HG03060 (cell line): ENCODE measurements at regions not wholly inside any gene's neighbourhood (a gene's known extent, or its start where the extent isn't known, plus 50 kb on each side); places are given as distances from the start of the nearest gene placed in this dataset.
"Not testable (repeated sequence)": the region's sequence is repeated elsewhere in the genome, so short reads cannot be mapped to it uniquely, and the experiment has no call there.

ENCODE experiments used
- ATAC-seq: cut with Tn5 transposase; IDR thresholded peaks from one replicate; pipeline ENCODE4 v1.9.1; 2021; ENCODE audit warnings: low read depth, moderate number of reproducible peaks; ENCODE audit not compliant: unreplicated experiment

DNA sequence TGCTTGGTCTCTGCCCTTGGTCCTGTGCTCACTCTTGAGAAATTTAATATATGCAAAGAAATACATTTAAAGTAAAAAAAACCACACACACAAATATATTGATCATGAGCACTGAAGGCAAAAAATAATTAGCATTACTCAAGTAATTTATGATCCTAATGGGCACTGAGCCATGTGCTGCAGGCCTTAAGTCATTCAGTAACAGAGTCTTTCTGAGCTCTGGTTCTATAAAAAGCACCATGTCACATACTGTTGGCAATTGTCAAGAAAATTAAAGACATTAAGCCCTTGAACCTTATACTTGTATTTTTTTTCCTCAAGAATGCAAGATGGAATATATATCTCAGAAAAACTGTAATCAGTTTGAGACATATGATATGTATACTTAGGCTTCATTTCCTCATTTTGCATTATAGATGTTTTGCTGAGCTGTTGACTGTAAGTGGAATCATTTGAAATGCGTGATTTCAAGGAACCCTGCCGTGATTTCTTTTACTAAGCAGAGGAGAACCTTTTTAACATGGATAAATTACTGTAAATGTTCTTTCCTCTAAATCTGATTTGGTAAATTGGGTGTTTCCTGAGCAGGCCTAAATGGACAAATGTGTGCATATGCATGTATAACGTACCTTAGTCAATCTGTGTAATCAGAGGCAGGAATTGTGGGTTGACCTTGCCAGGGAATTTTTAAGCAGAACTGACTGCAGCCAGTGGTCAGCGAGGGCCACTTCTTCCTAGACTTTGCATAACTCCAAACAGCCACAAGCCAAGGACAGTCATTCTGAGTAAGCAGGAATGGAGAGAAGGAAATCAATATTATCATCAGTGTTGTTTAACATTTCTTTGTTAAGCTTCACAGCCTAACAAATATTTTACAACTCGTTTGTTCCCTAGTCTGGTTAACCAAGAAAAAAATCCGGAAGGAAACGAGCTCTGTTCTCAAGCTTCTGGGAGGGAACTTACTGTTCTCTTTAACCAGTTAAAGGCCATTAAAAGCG, 191.5 kb upstream of the ATP5MC3 start:
- no peak for ATAC-seq

DNA sequence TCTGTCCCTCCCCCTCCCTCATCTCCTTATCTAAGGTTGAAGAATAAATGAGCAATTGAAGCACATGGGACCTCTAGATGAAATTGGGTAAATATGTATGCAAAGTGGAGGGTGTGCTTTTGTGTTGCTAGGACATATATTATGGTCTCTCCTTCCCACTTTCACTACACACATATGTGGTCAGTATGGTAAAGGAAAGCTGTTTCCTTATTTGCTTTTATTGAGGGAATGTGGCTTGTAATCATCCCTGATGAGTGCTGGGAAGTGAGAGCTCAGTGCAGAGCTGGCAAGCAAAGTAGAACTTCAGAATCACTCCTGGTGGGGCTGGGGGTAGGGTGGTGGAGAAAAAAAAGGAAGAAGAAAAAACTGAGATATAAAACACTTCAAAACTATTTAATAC, 189.9 kb upstream of the ATP5MC3 start:
- no peak for ATAC-seq

DNA sequence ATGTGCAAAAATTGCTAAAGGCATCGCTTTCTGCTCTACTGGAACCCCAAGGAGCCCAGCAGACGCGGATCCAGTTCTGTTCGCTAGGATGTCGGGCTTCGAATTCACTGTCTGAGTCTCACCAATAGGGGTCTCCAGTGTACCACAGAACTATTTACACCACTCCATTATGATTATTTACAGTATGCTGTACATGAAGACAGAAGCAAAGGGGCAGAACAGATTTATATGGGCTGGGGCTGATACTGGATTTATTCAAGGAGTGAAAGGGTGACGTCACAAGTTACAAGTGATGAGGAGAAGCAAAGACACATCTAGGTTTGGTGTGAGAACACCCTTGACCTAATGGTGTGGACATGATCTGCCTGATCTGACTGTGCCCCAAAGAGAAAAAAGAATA, 185.3 kb upstream of the ATP5MC3 start:
- ATAC-seq: no peak

DNA sequence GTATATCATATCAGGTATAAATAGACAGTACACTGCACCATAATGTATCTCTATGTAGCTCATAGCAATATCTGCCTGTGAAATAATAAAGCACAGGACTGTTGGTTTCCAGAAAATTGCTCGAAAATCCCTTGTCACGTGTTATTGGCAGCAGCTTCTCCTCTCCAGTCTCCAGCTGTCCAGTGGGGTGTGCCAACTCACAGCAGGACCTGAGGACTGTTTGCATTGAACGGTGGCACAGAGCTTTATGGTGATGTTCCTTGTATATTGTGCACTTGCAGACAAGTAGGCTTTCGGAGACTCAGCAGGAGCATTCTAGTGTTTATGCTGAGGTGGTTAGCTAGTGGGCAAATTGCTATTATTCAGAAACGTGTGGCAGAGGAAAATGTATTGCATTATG, 182.2 kb upstream of the ATP5MC3 start:
- ATAC-seq: no peak

DNA sequence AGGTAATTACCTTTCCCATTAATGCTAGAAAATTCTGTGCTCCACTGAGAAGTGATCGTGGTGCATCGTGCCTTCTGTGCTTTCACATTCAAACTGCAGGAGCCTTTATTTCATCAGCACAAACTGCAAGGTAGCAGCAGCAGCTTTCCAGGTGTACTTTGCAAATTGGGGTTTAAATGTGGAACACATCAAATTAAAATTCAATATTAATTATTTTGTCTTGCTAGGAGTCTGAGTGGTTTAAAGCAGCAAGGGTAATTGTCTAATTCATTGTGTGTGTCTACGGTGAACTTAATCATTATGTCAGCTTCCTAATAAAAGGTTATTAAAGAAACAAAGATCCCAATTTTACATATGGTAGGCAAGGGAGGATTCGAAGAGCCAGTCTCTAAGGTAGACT, 180.8 kb upstream of the ATP5MC3 start:
- ATAC-seq: no peak

- no peak for ATAC-seq
These were observed 178.2 kb upstream of the ATP5MC3 start for GRCh38 chr2:175359710-175360109.

DNA sequence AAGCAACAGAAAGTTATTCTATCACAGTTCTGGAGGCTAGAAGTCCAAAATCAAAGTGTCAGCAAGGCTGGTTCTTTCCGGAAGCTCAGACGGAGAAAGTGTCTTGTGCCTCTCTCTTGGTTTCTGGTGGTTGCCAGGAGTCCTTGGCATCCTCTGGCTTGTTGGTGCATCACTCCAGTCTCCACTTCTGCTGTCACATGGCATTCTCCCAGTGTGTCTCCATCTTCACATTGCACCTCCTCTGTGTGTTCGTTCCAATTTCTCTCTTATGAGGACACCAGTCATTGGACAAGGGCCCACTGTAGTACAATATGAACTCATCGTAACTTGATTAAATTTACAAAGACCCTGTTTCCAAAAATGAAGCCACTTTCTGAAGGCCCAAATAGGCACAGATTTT, 175.4 kb upstream of the ATP5MC3 start:
- ATAC-seq: no peak

GRCh38 chr2:175355246-175355645, 173.7 kb upstream of the ATP5MC3 start:
- ATAC-seq: no peak

- no peak for ATAC-seq
These were observed 171.8 kb upstream of the ATP5MC3 start for GRCh38 chr2:175353275-175353674.

- no peak for ATAC-seq
These were observed 170.0 kb upstream of the ATP5MC3 start for GRCh38 chr2:175351512-175351911.

GRCh38 chr2:175350105-175350504, 168.6 kb upstream of the ATP5MC3 start:
- no peak for ATAC-seq

- ATAC-seq: no peak
These were observed 160.6 kb upstream of the ATP5MC3 start for GRCh38 chr2:175342085-175342484.

DNA sequence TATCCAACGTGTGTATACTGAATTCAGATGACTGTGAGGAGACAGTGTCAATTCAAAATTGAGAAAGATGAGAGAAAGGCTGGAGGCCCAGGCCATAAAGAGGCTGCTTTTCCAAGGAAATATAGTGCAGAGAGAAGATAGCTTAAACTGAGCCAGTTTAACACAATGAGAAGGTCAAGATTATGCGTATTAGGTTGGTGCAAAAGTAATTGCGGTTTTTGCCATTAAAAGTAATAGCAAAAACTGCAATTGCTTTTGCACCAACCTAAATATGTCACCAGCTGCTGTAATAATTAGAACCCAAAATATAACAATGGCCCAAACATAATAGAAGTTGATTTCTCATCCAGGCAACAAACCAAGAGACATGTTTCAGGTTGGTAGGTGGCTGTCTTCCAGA, 148.7 kb upstream of the ATP5MC3 start:
- ATAC-seq: no peak

DNA sequence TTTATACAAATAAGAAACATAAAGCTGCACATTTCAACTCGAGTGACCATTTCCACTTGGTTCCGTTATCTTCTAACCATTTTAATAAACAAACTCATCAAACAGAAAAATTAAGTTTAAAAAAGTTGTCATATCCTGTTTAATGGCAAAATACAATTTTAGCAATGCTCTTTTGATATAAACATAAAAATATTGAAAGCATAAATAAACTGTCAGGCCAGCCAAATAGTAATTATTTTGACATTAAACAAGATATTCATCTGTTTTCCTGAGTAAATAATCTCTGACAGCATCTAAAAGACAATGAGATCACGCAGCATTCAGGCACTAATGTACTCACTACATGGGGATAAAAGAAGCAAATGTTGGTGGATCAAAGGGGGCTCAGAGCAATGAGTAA, 145.3 kb upstream of the ATP5MC3 start:
- ATAC-seq: no peak

DNA sequence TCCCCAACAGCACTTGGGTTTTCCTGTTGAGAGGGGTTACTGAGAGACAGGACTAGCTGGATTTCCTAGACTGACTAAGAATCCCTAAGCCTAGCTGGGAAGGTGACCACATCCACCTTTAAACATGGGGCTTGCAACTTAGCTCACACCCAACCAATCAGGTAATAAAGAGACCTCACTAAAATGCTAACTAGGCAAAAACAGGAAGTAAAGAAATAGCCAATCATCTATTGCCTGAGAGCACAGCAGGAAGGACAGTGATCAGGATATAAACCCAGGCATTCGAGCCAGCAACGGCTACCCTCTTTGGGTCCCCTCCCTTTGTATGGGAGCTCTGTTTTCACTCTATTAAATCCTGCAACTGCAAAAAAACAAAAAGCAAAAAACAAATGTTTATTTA, 144.7 kb upstream of the ATP5MC3 start:
- ATAC-seq: not testable (repeated sequence)

DNA sequence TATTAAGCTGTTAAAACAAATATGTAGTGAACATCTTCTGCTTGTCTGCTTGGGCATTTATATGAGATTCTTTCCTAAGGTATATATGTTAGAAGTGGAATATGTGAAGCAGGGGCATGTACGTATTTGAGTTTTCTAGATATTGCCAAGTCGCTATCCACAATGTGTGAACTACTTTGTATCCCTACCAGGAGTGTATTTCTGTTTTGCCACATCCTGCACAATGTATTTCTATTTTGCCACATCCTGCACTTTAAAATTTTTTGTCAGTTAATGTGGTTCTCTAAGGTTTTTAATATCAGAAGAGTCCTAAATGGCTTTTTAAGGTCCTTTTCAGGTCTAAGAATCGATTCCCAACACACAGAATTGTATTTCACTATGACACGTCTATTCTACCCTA, 141.7 kb upstream of the ATP5MC3 start:
- no peak for ATAC-seq

DNA sequence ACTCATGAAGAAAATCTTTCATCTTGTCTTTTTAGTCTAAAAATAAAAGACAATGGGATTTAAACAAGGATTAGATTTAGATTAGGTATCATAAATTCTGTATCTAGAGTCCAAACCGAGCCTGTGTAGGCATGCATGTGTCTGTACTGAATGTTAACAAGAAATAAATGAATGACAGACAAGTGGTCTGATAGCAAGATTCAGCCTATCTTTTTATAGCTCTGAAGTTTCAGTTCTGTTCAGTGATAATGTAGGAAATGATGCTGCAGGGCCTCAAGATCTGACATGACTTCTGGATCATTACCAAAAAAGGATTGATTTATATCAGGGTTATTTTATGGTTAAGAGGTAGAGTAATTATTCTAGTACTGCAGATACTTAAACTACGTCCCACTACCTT, 137.0 kb upstream of the ATP5MC3 start:
- ATAC-seq: no peak

DNA sequence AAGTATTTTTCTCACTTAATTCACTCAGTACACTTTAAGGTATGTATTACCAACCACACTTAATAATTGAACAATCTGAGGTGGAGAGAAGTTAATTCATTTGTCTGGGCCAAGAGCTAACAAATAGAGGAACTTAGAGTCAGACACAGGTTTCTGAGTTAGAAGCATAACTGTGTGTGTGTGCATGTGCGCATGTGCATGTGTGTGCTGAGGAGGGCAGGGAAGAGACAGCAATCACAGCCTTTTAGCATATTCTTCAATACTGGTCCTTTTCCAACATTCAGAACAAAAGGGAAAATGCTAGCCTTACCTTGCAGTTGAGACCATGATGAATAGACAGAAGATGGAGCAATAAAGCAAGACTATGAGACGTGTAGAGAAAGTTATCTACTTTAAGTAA, 136.2 kb upstream of the ATP5MC3 start:
- ATAC-seq: no peak

DNA sequence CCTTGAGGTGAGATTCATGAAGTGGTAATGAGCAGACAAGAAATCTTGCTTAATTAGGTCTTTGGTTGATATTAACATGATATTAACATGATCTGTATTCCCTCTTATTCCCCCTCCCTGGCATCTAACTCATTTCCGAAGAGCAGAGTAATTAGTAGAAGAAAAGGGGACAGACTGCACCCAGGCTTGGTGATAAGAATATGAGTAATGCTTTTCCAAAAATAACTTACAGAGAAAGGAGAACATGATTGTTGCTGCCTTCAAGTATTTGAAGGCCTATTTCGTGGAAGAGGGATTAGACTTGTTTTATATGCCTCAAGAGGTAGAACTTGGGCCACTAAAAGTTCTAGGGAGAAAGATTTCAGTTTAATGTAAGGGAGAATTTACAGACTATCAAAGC, 130.6 kb upstream of the ATP5MC3 start:
- ATAC-seq: no peak

DNA sequence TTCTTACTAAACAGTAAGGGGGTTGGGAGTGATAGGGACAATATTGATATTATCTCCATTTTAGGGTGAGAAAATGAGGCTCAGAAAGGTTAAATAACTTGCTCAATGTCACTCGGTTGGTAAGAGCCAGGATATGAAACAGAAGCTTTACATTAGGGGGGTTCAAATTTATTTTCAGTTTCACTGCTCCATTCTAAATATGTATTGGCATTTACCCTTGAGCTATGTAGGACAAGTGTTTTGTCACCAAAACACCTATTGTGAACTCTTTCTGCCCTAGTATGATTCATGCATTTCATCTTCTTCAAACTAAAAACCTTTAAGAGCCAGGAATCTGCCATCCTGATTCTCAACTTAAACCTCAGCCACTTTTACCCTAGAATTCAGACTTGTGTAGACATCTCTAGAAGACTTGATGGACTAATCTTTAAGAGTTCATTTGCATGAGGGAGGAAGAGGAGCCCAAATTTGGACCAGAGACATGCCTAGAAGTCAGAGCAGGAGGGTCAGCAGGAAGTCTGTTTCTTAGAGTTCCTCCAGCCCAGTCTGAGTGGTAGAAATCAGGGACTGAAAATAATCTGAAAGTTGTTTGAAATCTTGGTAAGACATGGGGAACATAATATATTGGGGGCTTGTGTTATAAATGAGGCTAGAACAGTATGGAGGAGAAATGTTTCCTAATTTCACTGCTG, 129.4 kb upstream of the ATP5MC3 start:
- ATAC-seq: no peak

DNA sequence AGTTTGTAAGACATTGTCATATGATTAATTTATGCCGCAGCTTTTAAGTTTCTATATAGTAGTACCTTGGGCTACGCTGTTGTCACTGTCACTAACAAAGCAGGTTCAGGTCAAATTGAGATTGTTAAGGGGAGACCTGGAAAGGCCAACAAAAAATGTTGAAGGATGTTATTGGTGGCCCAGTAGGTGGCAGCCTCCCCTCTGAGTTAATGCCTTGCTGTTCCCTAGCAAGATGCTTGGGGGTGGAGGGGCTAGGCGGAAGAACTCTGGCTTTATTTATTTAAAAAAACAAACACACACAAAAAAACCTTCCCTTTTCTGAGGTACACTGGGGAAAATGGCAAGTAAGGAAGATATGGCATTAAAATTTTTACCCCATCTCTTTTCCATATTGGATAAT, 128.3 kb upstream of the ATP5MC3 start:
- ATAC-seq: no peak

GRCh38 chr2:175308005-175308404, 126.5 kb upstream of the ATP5MC3 start:
- ATAC-seq: no peak
